Mucosa of stomach (tissue), 1 donor: ENCODE measurements at regions not wholly inside any gene's neighbourhood (a gene's known extent, or its start where the extent isn't known, plus 50 kb on each side); places are given as distances from the start of the nearest gene placed in this dataset.
"Not testable (repeated sequence)": the region's sequence is repeated elsewhere in the genome, so short reads cannot be mapped to it uniquely, and the experiment has no call there.

ENCODE experiments used
- H3K27me3 ChIP-seq: one replicate; pipeline ENCODE4 v1.7.0; 2013; ENCODE audit warnings: mild to moderate bottlenecking, low read length; ENCODE audit not compliant: control insufficient read depth, insufficient read depth
- H3K36me3 ChIP-seq: one replicate; pipeline ENCODE4 v1.7.0; 2013; ENCODE audit warnings: low read length; ENCODE audit not compliant: control insufficient read depth, insufficient read depth
- H3K4me1 ChIP-seq: one replicate; pipeline ENCODE4 v1.7.0; 2013; ENCODE audit warnings: mild to moderate bottlenecking, low read length; ENCODE audit not compliant: control insufficient read depth, insufficient read depth
- H3K4me3 ChIP-seq: one replicate; pipeline ENCODE4 v1.7.0; 2013; ENCODE audit warnings: low read length
- H3K9ac ChIP-seq: one replicate; pipeline ENCODE4 v1.7.0; 2013; ENCODE audit warnings: mild to moderate bottlenecking, low read length, moderate library complexity
- H3K9me3 ChIP-seq: one replicate; pipeline ENCODE4 v1.7.0; 2013; ENCODE audit warnings: mild to moderate bottlenecking, low read length, moderate library complexity; ENCODE audit not compliant: control insufficient read depth
- donor health status: Pancreatic carcinoma.

DNA sequence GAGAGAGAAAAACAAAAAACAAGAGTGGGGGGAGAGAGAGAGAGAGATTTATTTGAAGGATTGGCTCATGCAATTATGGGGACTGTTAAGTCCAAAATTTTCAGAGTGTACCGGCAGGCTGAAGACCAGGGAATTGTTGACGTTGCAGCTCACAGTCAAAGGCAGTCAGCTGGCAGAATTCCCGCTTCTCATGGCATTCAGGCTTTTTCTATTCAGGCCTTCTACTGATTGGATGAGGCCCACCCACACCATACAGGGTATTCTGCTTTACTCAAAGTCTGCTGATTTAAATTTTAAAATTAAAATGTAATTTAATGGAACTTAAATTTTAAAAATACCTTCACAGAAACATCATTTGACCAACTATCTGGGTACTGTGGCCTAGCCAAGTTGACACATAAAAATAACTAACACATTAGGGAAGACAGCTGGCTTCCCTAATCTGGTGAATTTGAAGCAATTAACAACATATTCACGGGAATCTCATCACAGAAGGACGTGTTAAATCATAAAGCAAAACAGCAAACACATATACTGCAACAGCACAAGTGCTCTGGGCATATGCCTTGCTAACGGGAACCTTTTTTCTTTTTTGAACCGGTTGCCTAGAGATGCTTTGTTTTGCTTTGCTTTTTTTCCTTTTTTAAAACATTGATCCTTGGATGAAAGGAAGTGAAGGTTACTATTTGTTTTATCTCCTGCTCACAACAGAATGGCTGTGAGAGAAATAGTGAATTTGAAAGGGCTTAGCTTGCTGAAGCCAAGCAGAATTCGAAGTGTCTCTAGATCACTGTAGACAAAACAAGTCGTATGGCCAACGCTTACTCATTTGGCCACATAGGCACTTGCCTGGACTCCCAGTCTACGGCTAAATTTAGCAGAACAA, 505.1 kb downstream of the IRS2 start:
- no peak overlapping the region for H3K9ac ChIP-seq
- no peaks in the 10 kb centered on the region for H3K4me1 ChIP-seq
- H3K27me3 ChIP-seq: no peaks in the 10 kb centered on the region
- no peaks in the 10 kb centered on the region for H3K36me3 ChIP-seq
- H3K9me3 ChIP-seq: no peaks in the 10 kb centered on the region
- H3K4me3 ChIP-seq: no peak overlapping the region

GRCh38 chr13:109276261-109276660, 510.1 kb downstream of the IRS2 start:
- H3K36me3 ChIP-seq: no peaks in the 10 kb centered on the region
- H3K4me3 ChIP-seq: no peak overlapping the region
- H3K4me1 ChIP-seq: no peaks in the 10 kb centered on the region
- H3K9me3 ChIP-seq: no peaks in the 10 kb centered on the region
- H3K9ac ChIP-seq: no peak overlapping the region
- H3K27me3 ChIP-seq: no peaks in the 10 kb centered on the region

GRCh38 chr13:109275852-109276251, 510.5 kb downstream of the IRS2 start:
- Histone ChIP-seq H3K4me3 (no peak overlapping the region), H3K9me3 (no peaks in the 10 kb centered on the region), H3K9ac (no peak overlapping the region), H3K27me3 (no peaks in the 10 kb centered on the region), H3K36me3 (no peaks in the 10 kb centered on the region), H3K4me1 (no peaks in the 10 kb centered on the region)

- Histone ChIP-seq H3K36me3 (no peaks in the 10 kb centered on the region), H3K9ac (no peak overlapping the region), H3K4me3 (no peak overlapping the region), H3K9me3 (no peaks in the 10 kb centered on the region), H3K27me3 (no peaks in the 10 kb centered on the region), H3K4me1 (no peaks in the 10 kb centered on the region)
These were observed 511.1 kb downstream of the IRS2 start for GRCh38 chr13:109275139-109275745.

GRCh38 chr13:109274188-109274821, 512.1 kb downstream of the IRS2 start:
- no peaks in the 10 kb centered on the region for H3K9me3 ChIP-seq

DNA sequence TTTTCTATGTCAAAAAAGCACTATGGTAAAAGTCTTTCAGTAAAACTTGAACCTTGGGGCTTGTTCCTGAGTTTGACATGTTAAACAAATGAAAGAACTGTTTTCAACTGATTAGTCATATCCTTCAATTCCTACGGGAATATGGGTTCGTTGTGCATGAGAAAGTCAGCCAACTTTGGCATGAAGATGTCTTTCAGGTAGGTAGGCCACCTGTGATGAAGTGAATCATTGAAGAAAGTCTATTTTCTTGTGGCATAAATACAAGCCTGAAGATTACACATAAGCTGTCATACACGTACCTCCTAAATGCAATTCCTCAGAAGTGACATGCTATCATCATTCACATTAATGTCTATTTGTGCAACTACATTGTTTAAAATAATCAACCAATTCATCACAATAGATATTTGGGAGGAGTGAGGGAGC, 513.0 kb downstream of the IRS2 start:
- H3K4me3 ChIP-seq: no peak overlapping the region
- H3K36me3 ChIP-seq: no peaks in the 10 kb centered on the region
- no peak overlapping the region for H3K9ac ChIP-seq
- no peaks in the 10 kb centered on the region for H3K27me3 ChIP-seq
- no peaks in the 10 kb centered on the region for H3K9me3 ChIP-seq
- no peaks in the 10 kb centered on the region for H3K4me1 ChIP-seq

More at GRCh38 chr13:109274188-109274821, 512.1 kb downstream of the IRS2 start:
- Histone ChIP-seq H3K4me3 (no peak overlapping the region), H3K36me3 (no peaks in the 10 kb centered on the region), H3K9ac (no peak overlapping the region), H3K27me3 (no peaks in the 10 kb centered on the region), H3K4me1 (no peaks in the 10 kb centered on the region)

- Histone ChIP-seq H3K9me3 (no peaks in the 10 kb centered on the region), H3K36me3 (no peaks in the 10 kb centered on the region), H3K4me1 (no peaks in the 10 kb centered on the region), H3K4me3 (no peak overlapping the region), H3K27me3 (no peaks in the 10 kb centered on the region), H3K9ac (no peak overlapping the region)
These were observed 513.6 kb downstream of the IRS2 start for GRCh38 chr13:109272595-109273325.

GRCh38 chr13:109271555-109272541, 514.5 kb downstream of the IRS2 start:
- no peaks in the 10 kb centered on the region for H3K27me3 ChIP-seq
- no peaks in the 10 kb centered on the region for H3K9me3 ChIP-seq
- no peak overlapping the region for H3K9ac ChIP-seq
- H3K36me3 ChIP-seq: no peaks in the 10 kb centered on the region
- H3K4me3 ChIP-seq: no peak overlapping the region
- no peaks in the 10 kb centered on the region for H3K4me1 ChIP-seq

DNA sequence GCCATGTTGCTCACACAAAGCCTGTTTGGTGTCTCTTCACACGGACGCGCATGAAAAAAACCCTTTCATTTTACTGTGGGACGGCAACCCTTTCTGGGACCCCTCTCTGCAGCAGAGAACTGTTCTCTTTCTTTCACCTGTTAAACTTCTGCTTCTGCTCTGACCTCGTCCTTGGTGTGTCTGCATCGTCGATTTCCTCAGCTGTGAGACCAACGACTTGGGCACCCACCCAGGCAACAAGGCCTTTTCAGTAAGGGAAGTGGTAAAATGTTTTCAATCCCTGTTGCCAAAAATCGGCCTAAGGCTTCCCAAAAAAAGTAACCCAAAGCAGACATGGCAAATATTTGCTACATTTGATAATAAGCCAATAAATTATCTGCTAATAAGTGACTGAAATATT, 515.3 kb downstream of the IRS2 start:
- no peak overlapping the region for H3K9ac ChIP-seq
- no peaks in the 10 kb centered on the region for H3K4me1 ChIP-seq
- H3K9me3 ChIP-seq: no peaks in the 10 kb centered on the region
- H3K27me3 ChIP-seq: no peaks in the 10 kb centered on the region
- no peak overlapping the region for H3K4me3 ChIP-seq
- no peaks in the 10 kb centered on the region for H3K36me3 ChIP-seq

GRCh38 chr13:109269381-109269780, 517.0 kb downstream of the IRS2 start:
- H3K4me1 ChIP-seq, H3K4me3 ChIP-seq, H3K9ac ChIP-seq, H3K36me3 ChIP-seq, H3K27me3 ChIP-seq, H3K9me3 ChIP-seq: not testable (repeated sequence)

GRCh38 chr13:109268492-109268891, 517.9 kb downstream of the IRS2 start:
- not testable (repeated sequence) for H3K9ac ChIP-seq, H3K4me1 ChIP-seq, H3K9me3 ChIP-seq, H3K4me3 ChIP-seq, H3K27me3 ChIP-seq, H3K36me3 ChIP-seq
